HEK293 (cell line): ENCODE measurements at regions not wholly inside any gene's neighbourhood (a gene's known extent, or its start where the extent isn't known, plus 50 kb on each side); places are given as distances from the start of the nearest gene placed in this dataset.

Experiments used
- CTCF ChIA-PET: fragments of 350-600 bp; formaldehyde crosslinking; extraction: SDS; loops from one replicate; lab custom pipeline; 2021; ENCODE audit warnings: antibody characterized with exemption; lab: Yijun Ruan, JAX
- POLR2A ChIA-PET: fragments of 300-600 bp; formaldehyde crosslinking; extraction: SDS; loops from one replicate; lab custom pipeline; 2020; ENCODE audit warnings: antibody characterized with exemption, inconsistent platforms; lab: Yijun Ruan, JAX
- H3K27ac ChIP-seq: fragments of 200-500 bp; sonication (Bioruptor generic); 2 replicates; pipeline ENCODE4 v1.5.1; 2014; ENCODE audit warnings: low read depth, low read length, control low read depth, inconsistent platforms; ENCODE audit errors: extremely low read depth
- H3K36me3 ChIP-seq, 2 experiments: fragments of 200-500 bp in 1 of 2; sonication (Bioruptor generic) in 1 of 2; 1 replicate in 1 of 2; 2 replicates in 1 of 2; pipeline ENCODE4 v1.5.1; 2014 to 2017; ENCODE audit warnings: inconsistent platforms in 2 of 2, low read length in 2 of 2; ENCODE audit not compliant: control insufficient read depth in 2 of 2, insufficient read depth in 1 of 2
- H3K4me1 ChIP-seq: fragments of 200-500 bp; sonication (Bioruptor generic); 2 replicates; pipeline ENCODE4 v1.5.1; 2014; ENCODE audit warnings: mild to moderate bottlenecking, low read length, inconsistent platforms; ENCODE audit not compliant: control insufficient read depth, insufficient read depth
- H3K4me3 ChIP-seq: 2 replicates; pipeline ENCODE4 v1.5.1; 2011; ENCODE audit warnings: low read depth, mild to moderate bottlenecking, control low read depth, low read length, moderate library complexity
- H3K9me3 ChIP-seq: fragments of 200-500 bp; sonication (Bioruptor generic); 2 replicates; pipeline ENCODE4 v1.5.1; 2014; ENCODE audit warnings: low read depth, low read length, inconsistent platforms; ENCODE audit not compliant: control insufficient read depth, insufficient read depth
- BCL6B ChIP-seq: fragments of 450-650 bp; formaldehyde crosslinking; IDR thresholded peaks from 2 replicates; pipeline ENCODE4 v1.5.1; 2017; ENCODE audit warnings: missing biosample characterization, missing genetic modification characterization
- GFI1B ChIP-seq: fragments of 450-650 bp; formaldehyde crosslinking; IDR thresholded peaks from 2 replicates; pipeline ENCODE4 v1.5.1; 2016; ENCODE audit warnings: missing biosample characterization, missing genetic modification characterization
- GLIS1 ChIP-seq: fragments of 450-650 bp; formaldehyde crosslinking; IDR thresholded peaks from 2 replicates; pipeline ENCODE4 v1.5.1; 2016; ENCODE audit warnings: missing biosample characterization, missing genetic modification characterization
- IKZF3 ChIP-seq: fragments of 450-650 bp; IDR thresholded peaks from 2 replicates; pipeline ENCODE4 v1.5.0; 2018; ENCODE audit warnings: missing biosample characterization, mild to moderate bottlenecking, missing genetic modification characterization, moderate library complexity
- MEIS1 ChIP-seq: sonication (generic); formaldehyde crosslinking; IDR thresholded peaks from 2 replicates; pipeline ENCODE4 v1.8.1; 2022; ENCODE audit warnings: missing genetic modification reagents, mild to moderate bottlenecking, borderline replicate concordance
- REPIN1 ChIP-seq: fragments of 450-650 bp; formaldehyde crosslinking; IDR thresholded peaks from 2 replicates; pipeline ENCODE4 v1.5.1; 2017; ENCODE audit warnings: missing biosample characterization, missing genetic modification characterization, low read depth
- TRIM28 ChIP-seq: IDR thresholded peaks from 2 replicates; pipeline ENCODE4 v1.6.1; 2011; ENCODE audit warnings: low read length, control low read depth, borderline replicate concordance
- ZNF112 ChIP-seq: fragments of 450-650 bp; formaldehyde crosslinking; IDR thresholded peaks from 2 replicates; pipeline ENCODE4 v1.5.0; 2017; ENCODE audit warnings: missing biosample characterization, missing genetic modification characterization
- ZNF133 ChIP-seq: fragments of 450-650 bp; formaldehyde crosslinking; IDR thresholded peaks from 2 replicates; pipeline ENCODE4 v1.5.1; 2016; ENCODE audit warnings: missing biosample characterization, missing genetic modification characterization
- ZNF174 ChIP-seq: fragments of 450-650 bp; formaldehyde crosslinking; IDR thresholded peaks from 2 replicates; pipeline ENCODE4 v1.5.0; 2017; ENCODE audit warnings: missing biosample characterization, mild to moderate bottlenecking, missing genetic modification characterization
- ZNF211 ChIP-seq: fragments of 450-650 bp; formaldehyde crosslinking; IDR thresholded peaks from 2 replicates; pipeline ENCODE4 v1.5.1; 2016; ENCODE audit warnings: low read depth, missing biosample characterization, missing genetic modification characterization
- ZNF561 ChIP-seq: fragments of 450-650 bp; IDR thresholded peaks from 2 replicates; pipeline ENCODE4 v1.5.1; 2018; ENCODE audit warnings: missing biosample characterization, missing genetic modification characterization, borderline replicate concordance
- ZNF654 ChIP-seq: fragments of 450-650 bp; formaldehyde crosslinking; IDR thresholded peaks from 2 replicates; pipeline ENCODE4 v1.5.1; 2016; ENCODE audit warnings: low read depth, missing biosample characterization, missing genetic modification characterization
- ZNF701 ChIP-seq: fragments of 450-650 bp; formaldehyde crosslinking; IDR thresholded peaks from 2 replicates; pipeline ENCODE4 v1.5.1; 2016; ENCODE audit warnings: missing biosample characterization, missing genetic modification characterization
- ZNF747 ChIP-seq: fragments of 450-650 bp; formaldehyde crosslinking; IDR thresholded peaks from 2 replicates; pipeline ENCODE4 v1.5.1; 2016; ENCODE audit warnings: missing biosample characterization, missing genetic modification characterization
- ZNF837 ChIP-seq: fragments of 450-650 bp; formaldehyde crosslinking; IDR thresholded peaks from 2 replicates; pipeline ENCODE4 v1.5.1; 2016; ENCODE audit warnings: missing biosample characterization, missing genetic modification characterization

- CTCF ChIA-PET, result interaction anchor here (0.6 to 2.5 kb wide), 38 partner anchors 8 to 1036 kb away, joined by 3 to 31 read pairs (median 3); no protein-coding TSS in a partner anchor
- Histone ChIP-seq H3K27ac (no peak overlapping the region), H3K36me3 (no peaks in the 10 kb centered on the region), H3K4me3 (no peak overlapping the region)
- TF ChIP-seq ZNF654 (tag by site-specific recombination) (peak; percentile 46), REPIN1 (tag by site-specific recombination) (no peak)
- TF ChIP-seq, all 188 proteins: peak for 1
- no peaks in the 10 kb centered on the region for H3K9me3 ChIP-seq
- peaks cover 2% of the 10 kb centered on the region; the same call in 1 of the 2 replicates for H3K4me1 ChIP-seq
- POLR2A ChIA-PET, result no interaction called here
Measured at GRCh38 chr15:38699633-38700230, 135.1 kb upstream of the RASGRP1 start.

GRCh38 chr15:38701149-38701548 lies 136.5 kb upstream of the RASGRP1 start:
- Histone ChIP-seq H3K4me3 (no peak overlapping the region), H3K4me1 (peaks cover 2% of the 10 kb centered on the region; the same call in 1 of the 2 replicates), H3K9me3 (no peaks in the 10 kb centered on the region), H3K36me3 (no peaks in the 10 kb centered on the region), H3K27ac (no peak overlapping the region)
- ChIA-PET CTCF (interaction anchor here (0.6 to 1.8 kb wide), 6 partner anchors 11 to 1079 kb away, joined by 3 to 7 read pairs (median 4); no protein-coding TSS in a partner anchor), POLR2A (no interaction called here)
- TF ChIP-seq ZNF561 (tag by site-specific recombination), result no peak
- TF ChIP-seq GFI1B (tag by site-specific recombination), result no peak
- TF ChIP-seq ZNF174 (tag by site-specific recombination), result no peak
- no peak for TF ChIP-seq ZNF701 (tag by site-specific recombination)
- no peak for TF ChIP-seq ZNF747 (tag by site-specific recombination)
- no peak for TF ChIP-seq ZNF133 (tag by site-specific recombination)
- TF ChIP-seq ZNF837 (tag by site-specific recombination), result no peak
- no peak for TF ChIP-seq TRIM28
- no peak for TF ChIP-seq ZNF211
- TF ChIP-seq MEIS1 (CRISPR knock-in tag), result no peak
- no peak for TF ChIP-seq IKZF3 (tag by site-specific recombination)
- TF ChIP-seq BCL6B (tag by site-specific recombination), result no peak

GRCh38 chr15:38702178-38702912 lies 137.7 kb upstream of the RASGRP1 start:
- CTCF ChIA-PET, result interaction anchor here (0.7 to 1.8 kb wide), 3 partner anchors 12 to 262 kb away, joined by 3 to 6 read pairs (median 6); no protein-coding TSS in a partner anchor
- TF ChIP-seq ZNF112 (tag by site-specific recombination) (no peak), BCL6B (tag by site-specific recombination) (0 out of 2 replicates have a peak, but pooled peaks have one; percentile 12), GLIS1 (tag by site-specific recombination) (peak; percentile 81)

More at GRCh38 chr15:38702178-38702912, 137.7 kb upstream of the RASGRP1 start:
- Histone ChIP-seq H3K36me3 (no peaks in the 10 kb centered on the region), H3K9me3 (no peaks in the 10 kb centered on the region), H3K4me1 (peaks cover 2% of the 10 kb centered on the region; the same call in 1 of the 2 replicates), H3K27ac (no peak overlapping the region), H3K4me3 (no peak overlapping the region)
- POLR2A ChIA-PET, result no interaction called here
